ENCODE measurements at regions not wholly inside any gene's neighbourhood (a gene's known extent, or its start where the extent isn't known, plus 50 kb on each side); places are given as distances from the start of the nearest gene placed in this dataset.

GRCh38 chr4:3823496-3824341 is 57.5 kb downstream of the ADRA2C start:
- Histone ChIP-seq H3K4me1 (ENCODE audit: control insufficient read depth in 1 of 2, insufficient read depth in 2 of 2, low read length in 2 of 2) (no peaks in the 10 kb centered on the region), H2AFZ (ENCODE audit: insufficient read depth, low read depth, low read length, poor library complexity, severe bottlenecking) (no peak overlapping the region), H3K9me3 (replicated peaks in 1 of 2; ENCODE audit: control insufficient read depth in 1 of 2, insufficient read depth in 1 of 2, low read length in 2 of 2) (no peaks in the 10 kb centered on the region), H3K27ac (ENCODE audit: low read depth in 1 of 2, low read length in 2 of 2) (no peak overlapping the region), H3K27me3 (ENCODE audit: control insufficient read depth in 2 of 2, insufficient read depth in 2 of 2, low read length in 2 of 2) (no peaks in the 10 kb centered on the region), H4K20me1 (ENCODE audit: insufficient read depth, low read length) (no peaks in the 10 kb centered on the region), H3K4me2 (replicated peaks; ENCODE audit: extremely low read depth, low read length, poor library complexity, severe bottlenecking) (no peak overlapping the region), H3K9ac (ENCODE audit: insufficient read depth, low read length, poor library complexity, severe bottlenecking) (no peak overlapping the region), H3K36me3 (replicated peaks in 1 of 2; ENCODE audit: control insufficient read depth in 1 of 2, insufficient read depth in 2 of 2, low read length in 2 of 2) (no peaks in the 10 kb centered on the region), H3K79me2 (ENCODE audit: insufficient read depth, low read length) (no peaks in the 10 kb centered on the region), H3K4me3 (replicated peaks in 1 of 3; ENCODE audit: low read depth in 2 of 3, low read length in 3 of 3) (no peak overlapping the region)
- Mint-ChIP-seq H3K9me3 (no peaks in the 10 kb centered on the region), H3K27ac (no peak overlapping the region), H3K27me3 (ENCODE audit: low read depth in 3 of 3) (peaks cover 4 to 7% (median 5%) of the 10 kb centered on the region in 3 donors), H3K4me3 (no peak overlapping the region), H3K4me1 (no peaks in the 10 kb centered on the region), H3K36me3 (no peaks in the 10 kb centered on the region)
- intact Hi-C loops (cut with micrococcal nuclease), result no loop called here
- DNase-seq, result no peak
- WGBS (ENCODE audit: insufficient coverage), result 86% methylated on average over 33 of the region's 34 CpGs
- TF ChIP-seq CTCF (IDR thresholded peaks at IDR 0.05), result no peak

- no peak overlapping the region for H3K27ac Mint-ChIP-seq
- intact Hi-C loops (cut with micrococcal nuclease), result no loop called here
- no peak for TF ChIP-seq CTCF (IDR thresholded peaks at IDR 0.05)
- H3K9ac ChIP-seq (ENCODE audit: insufficient read depth, low read length, poor library complexity, severe bottlenecking), result no peak overlapping the region
- H3K79me2 ChIP-seq (ENCODE audit: insufficient read depth, low read length), result no peaks in the 10 kb centered on the region
- H3K36me3 Mint-ChIP-seq, result no peaks in the 10 kb centered on the region
- no peak for DNase-seq
- H3K4me1 Mint-ChIP-seq, result no peaks in the 10 kb centered on the region
- H3K27me3 ChIP-seq (ENCODE audit: control insufficient read depth in 2 of 2, insufficient read depth in 2 of 2, low read length in 2 of 2), result no peaks in the 10 kb centered on the region
- H3K27me3 Mint-ChIP-seq (ENCODE audit: low read depth in 3 of 3), result peaks cover 4 to 5% (median 5%) of the 10 kb centered on the region in 3 donors
- WGBS (ENCODE audit: insufficient coverage), result 90% methylated on average over 19 of the region's 19 CpGs
- no peak overlapping the region for H2AFZ ChIP-seq (ENCODE audit: insufficient read depth, low read depth, low read length, poor library complexity, severe bottlenecking)
- H3K4me3 ChIP-seq (replicated peaks in 1 of 3; ENCODE audit: low read depth in 2 of 3, low read length in 3 of 3), result no peak overlapping the region
- H3K27ac ChIP-seq (ENCODE audit: low read depth in 1 of 2, low read length in 2 of 2), result no peak overlapping the region
- H3K9me3 ChIP-seq (replicated peaks in 1 of 2; ENCODE audit: control insufficient read depth in 1 of 2, insufficient read depth in 1 of 2, low read length in 2 of 2), result no peaks in the 10 kb centered on the region
- no peaks in the 10 kb centered on the region for H3K4me1 ChIP-seq (ENCODE audit: control insufficient read depth in 1 of 2, insufficient read depth in 2 of 2, low read length in 2 of 2)
- no peaks in the 10 kb centered on the region for H4K20me1 ChIP-seq (ENCODE audit: insufficient read depth, low read length)
- no peaks in the 10 kb centered on the region for H3K36me3 ChIP-seq (replicated peaks in 1 of 2; ENCODE audit: control insufficient read depth in 1 of 2, insufficient read depth in 2 of 2, low read length in 2 of 2)
- no peak overlapping the region for H3K4me2 ChIP-seq (replicated peaks; ENCODE audit: extremely low read depth, low read length, poor library complexity, severe bottlenecking)
- no peaks in the 10 kb centered on the region for H3K9me3 Mint-ChIP-seq
- no peak overlapping the region for H3K4me3 Mint-ChIP-seq
Measured at GRCh38 chr4:3824521-3825270, 58.5 kb downstream of the ADRA2C start.
